ENCODE measurements at regions not wholly inside any gene's neighbourhood (a gene's known extent, or its start where the extent isn't known, plus 50 kb on each side); places are given as distances from the start of the nearest gene placed in this dataset.

DNA sequence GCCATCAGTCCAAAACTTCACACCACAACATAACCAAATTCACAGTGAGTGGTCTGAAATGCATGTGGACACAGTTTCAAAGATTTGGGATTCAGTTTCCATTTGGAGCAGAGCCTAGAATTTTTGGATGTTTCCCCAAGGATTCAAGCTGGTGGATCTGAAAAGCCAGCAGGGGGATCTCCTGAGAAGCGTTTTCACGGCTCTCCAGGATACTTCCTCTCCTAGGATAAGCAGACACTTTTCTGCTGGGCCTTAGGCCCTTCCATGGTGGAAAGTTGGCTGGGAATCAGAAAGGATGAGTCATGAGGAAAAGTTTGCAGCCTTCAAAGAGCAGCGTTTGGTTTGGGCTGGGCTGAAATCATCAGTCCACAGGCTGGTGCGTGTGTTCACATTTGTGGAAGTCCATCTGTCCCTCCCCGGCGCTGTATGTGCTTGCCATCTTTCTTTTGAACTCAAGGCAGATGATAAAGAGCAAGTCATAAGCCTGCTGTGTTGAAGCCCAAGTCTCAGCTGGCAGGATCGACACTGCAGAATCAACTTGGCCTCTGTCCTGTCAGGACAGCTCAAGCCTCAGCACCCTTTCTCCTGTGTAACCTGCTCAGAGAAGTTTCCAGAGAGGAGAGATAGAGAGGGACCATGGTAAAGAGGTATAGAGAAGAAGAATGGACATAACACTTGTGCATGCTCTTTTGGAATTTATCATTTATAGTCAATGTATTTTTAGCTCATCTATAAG is 152.6 kb upstream of the MSX2 start:
- 36 to 45% methylated on average over 7 of the region's 7 CpGs for WGBS, 2 donors
- intact Hi-C loops (cut with DNase I) = no loop called here
- no peak overlapping the region for H3K4me3 ChIP-seq

DNA sequence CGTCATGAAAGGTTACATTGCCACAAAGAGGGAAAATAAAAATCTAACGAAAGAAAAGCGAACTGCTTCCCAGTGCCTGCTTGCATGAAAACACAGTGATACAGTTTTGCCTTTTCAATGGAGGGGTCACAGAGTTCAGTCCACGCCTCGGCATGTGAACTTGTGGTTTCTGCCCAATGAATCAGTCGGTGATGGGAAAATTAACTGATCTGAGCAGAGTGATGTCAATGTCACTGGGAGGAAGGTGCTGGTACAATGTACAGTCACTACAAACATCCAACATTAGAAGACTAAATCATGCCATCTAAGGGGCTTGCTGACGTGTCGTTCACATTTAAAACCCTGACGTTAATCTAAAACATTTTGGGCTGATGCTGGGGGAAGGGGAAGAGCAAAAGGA is 151.8 kb upstream of the MSX2 start:
- no peak overlapping the region for H3K4me3 ChIP-seq
- H3K27ac ChIP-seq = no peak overlapping the region
- DNase-seq (no peak), ATAC-seq (no peak)
- intact Hi-C loops (cut with DNase I) = no loop called here
- 66 to 69% methylated on average over 9 of the region's 9 CpGs for WGBS, 2 donors
- no peaks in the 10 kb centered on the region for H3K36me3 ChIP-seq (replicated peaks in 1 of 2; ENCODE audit: insufficient read depth in 1 of 2, low read depth in 2 of 2)
- H3K9me3 ChIP-seq = no peaks in the 10 kb centered on the region
- H3K4me1 ChIP-seq = no peaks in the 10 kb centered on the region
- TF ChIP-seq, protein P1, sequence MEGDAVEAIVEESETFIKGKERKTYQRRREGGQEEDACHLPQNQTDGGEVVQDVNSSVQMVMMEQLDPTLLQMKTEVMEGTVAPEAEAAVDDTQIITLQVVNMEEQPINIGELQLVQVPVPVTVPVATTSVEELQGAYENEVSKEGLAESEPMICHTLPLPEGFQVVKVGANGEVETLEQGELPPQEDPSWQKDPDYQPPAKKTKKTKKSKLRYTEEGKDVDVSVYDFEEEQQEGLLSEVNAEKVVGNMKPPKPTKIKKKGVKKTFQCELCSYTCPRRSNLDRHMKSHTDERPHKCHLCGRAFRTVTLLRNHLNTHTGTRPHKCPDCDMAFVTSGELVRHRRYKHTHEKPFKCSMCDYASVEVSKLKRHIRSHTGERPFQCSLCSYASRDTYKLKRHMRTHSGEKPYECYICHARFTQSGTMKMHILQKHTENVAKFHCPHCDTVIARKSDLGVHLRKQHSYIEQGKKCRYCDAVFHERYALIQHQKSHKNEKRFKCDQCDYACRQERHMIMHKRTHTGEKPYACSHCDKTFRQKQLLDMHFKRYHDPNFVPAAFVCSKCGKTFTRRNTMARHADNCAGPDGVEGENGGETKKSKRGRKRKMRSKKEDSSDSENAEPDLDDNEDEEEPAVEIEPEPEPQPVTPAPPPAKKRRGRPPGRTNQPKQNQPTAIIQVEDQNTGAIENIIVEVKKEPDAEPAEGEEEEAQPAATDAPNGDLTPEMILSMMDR (IDR thresholded peaks at IDR 0.05) = no peak
- no peak for TF ChIP-seq POLR2A (IDR thresholded peaks at IDR 0.05)
- no peaks in the 10 kb centered on the region for H3K27me3 ChIP-seq

More for the DNA sequence above, 152.6 kb upstream of the MSX2 start:
- TF ChIP-seq, protein P1 (IDR thresholded peaks at IDR 0.05) = no peak
- no peak for TF ChIP-seq POLR2A (IDR thresholded peaks at IDR 0.05)
- Histone ChIP-seq H3K4me1 (no peaks in the 10 kb centered on the region), H3K27me3 (no peaks in the 10 kb centered on the region), H3K9me3 (no peaks in the 10 kb centered on the region), H3K27ac (no peak overlapping the region), H3K36me3 (replicated peaks in 1 of 2; ENCODE audit: insufficient read depth in 1 of 2, low read depth in 2 of 2) (no peaks in the 10 kb centered on the region)
- peak; percentile 80 for ATAC-seq
- peak; percentile 15 to 62 (median 39) for DNase-seq

DNA sequence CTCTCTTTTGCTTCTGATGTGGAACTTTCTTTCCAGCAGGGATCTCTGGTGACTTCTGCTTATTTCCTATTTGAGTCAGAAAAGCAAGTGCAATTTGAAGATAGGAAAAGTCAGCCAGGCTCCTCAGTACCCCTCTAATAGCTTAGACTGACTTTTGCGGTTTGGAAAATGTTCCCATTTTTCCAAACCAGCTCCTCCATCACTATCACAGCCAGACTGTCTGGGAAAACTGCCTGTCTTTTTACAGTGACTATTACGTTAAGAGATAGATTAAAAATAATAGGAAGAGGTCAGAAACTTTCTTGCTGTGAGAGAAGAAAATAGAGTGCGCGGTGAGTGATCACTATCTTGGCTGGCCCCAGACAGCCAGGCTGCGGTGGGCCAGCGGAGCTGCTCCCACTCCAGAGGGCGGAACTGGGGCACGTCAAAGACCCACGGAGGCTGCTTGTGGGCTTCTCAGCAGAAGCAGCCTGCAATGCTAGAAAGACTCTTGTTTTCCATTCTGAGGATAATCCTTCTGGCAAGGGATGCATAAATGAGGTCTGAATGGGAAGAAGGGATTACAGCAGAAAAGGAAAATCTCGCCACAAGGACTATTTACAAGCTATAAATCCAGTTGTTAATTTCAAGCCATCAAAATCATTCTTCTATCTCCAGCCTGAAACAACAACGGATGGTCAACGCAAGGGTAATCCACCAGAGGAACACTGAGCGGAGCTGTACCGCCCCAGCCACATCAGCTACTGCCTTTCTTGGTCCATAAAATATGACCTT is 151.0 kb upstream of the MSX2 start:
- TF ChIP-seq POLR2A (IDR thresholded peaks at IDR 0.05) = no peak
- TF ChIP-seq, protein P1 (IDR thresholded peaks at IDR 0.05) = no peak
- H3K4me3 ChIP-seq = no peak overlapping the region
- no peak for ATAC-seq

DNA sequence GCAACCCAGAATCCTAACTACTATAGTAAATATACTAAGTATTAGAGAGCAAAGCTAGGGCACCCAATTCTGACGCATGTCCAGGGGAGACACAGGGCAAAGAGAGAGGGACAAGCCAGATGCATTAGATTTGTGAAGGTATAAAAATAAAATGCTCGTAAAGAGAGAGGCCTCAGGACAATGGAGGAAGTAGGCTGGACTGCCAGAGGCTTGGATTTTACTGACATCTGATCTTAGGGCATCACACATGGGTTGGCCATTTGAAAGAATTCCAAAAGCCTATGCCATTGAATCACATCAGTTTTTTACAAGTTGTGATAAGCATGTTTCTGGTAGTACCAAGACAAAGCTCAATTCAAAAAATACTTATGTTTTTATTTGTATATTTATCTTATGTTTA is 149.3 kb upstream of the MSX2 start:
- WGBS, 2 donors = 60 to 61% methylated on average over 2 of the region's 2 CpGs
- ATAC-seq = no peak
- no peak for TF ChIP-seq POLR2A (IDR thresholded peaks at IDR 0.05)

More for the DNA sequence above, 151.0 kb upstream of the MSX2 start:
- Histone ChIP-seq H3K36me3 (replicated peaks in 1 of 2; ENCODE audit: insufficient read depth in 1 of 2, low read depth in 2 of 2) (no peaks in the 10 kb centered on the region), H3K27me3 (no peaks in the 10 kb centered on the region), H3K4me1 (no peaks in the 10 kb centered on the region), H3K9me3 (no peaks in the 10 kb centered on the region), H3K27ac (no peak overlapping the region)
- intact Hi-C loops (cut with DNase I) = no loop called here
- no peak for DNase-seq
- WGBS, 2 donors = 59 to 68% methylated on average over 14 of the region's 14 CpGs

DNA sequence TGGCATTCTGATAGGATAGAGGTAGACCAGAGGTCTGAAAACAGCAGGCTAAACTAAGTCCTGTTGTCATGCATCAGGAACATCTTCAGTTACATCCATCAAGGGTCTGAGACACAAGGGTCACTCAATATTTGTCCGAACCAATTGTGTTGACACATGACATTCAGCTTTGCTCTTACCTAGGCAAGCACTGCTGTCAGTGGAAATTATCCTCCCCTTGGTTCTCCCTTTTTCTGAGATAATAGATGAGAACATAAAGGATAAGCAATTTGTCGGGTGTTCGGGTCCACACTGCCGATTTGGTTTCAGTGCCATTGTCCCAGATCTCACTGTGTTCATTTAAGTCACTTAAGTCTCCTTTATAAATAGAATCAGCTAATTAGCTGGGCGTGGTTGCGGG is 148.3 kb upstream of the MSX2 start:
- 87 to 88% methylated on average over 6 of the region's 6 CpGs for WGBS, 2 donors
- intact Hi-C loops (cut with DNase I) = no loop called here
- ATAC-seq = no peak

More for the DNA sequence above, 149.3 kb upstream of the MSX2 start:
- Histone ChIP-seq H3K4me1 (no peaks in the 10 kb centered on the region), H3K27me3 (no peaks in the 10 kb centered on the region), H3K4me3 (no peak overlapping the region), H3K27ac (no peak overlapping the region), H3K9me3 (no peaks in the 10 kb centered on the region), H3K36me3 (replicated peaks in 1 of 2; ENCODE audit: insufficient read depth in 1 of 2, low read depth in 2 of 2) (no peaks in the 10 kb centered on the region)
- no peak for DNase-seq
- intact Hi-C loops (cut with DNase I) = no loop called here

More for the DNA sequence above, 148.3 kb upstream of the MSX2 start:
- Histone ChIP-seq H3K4me3 (no peak overlapping the region), H3K9me3 (no peaks in the 10 kb centered on the region), H3K36me3 (replicated peaks in 1 of 2; ENCODE audit: insufficient read depth in 1 of 2, low read depth in 2 of 2) (no peaks in the 10 kb centered on the region), H3K27ac (no peak overlapping the region), H3K27me3 (no peaks in the 10 kb centered on the region), H3K4me1 (no peaks in the 10 kb centered on the region)
- TF ChIP-seq, protein P1 (IDR thresholded peaks at IDR 0.05) = no peak
- no peak for TF ChIP-seq POLR2A (IDR thresholded peaks at IDR 0.05)
- no peak for DNase-seq

Data from body of pancreas (tissue), 4 donors.